ENCODE measurements at regions not wholly inside any gene's neighbourhood (a gene's known extent, or its start where the extent isn't known, plus 50 kb on each side); places are given as distances from the start of the nearest gene placed in this dataset.

DNA sequence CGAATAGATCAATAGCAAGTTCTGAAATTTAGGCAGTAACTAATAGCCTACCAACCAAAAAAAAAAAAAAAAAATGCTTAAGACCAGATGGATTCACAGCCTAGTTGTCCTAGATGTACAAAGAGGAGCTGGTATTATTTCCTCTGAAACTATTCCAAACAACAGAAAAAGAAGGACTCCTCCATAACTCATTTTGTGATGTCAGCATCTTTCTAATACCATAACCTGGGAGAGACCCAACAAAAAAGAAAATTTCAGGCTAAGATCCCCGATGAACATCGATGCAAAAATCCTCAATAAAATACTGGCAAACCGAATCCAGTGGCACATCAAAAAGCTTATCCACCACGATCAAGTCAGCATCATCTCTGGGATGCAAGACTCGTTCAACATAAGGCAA is 1557.9 kb downstream of the C4orf33 start:
- WGBS (ENCODE audit: insufficient coverage, low lambda C conversion rate): 100% methylated on average over 3 of the region's 6 CpGs
- DNase-seq: no peak
- Histone ChIP-seq H3K4me1 (ENCODE audit: control insufficient read depth, insufficient read depth, low read length) (no peaks in the 10 kb centered on the region), H3K27ac (ENCODE audit: low read length) (no peak overlapping the region), H3K4me3 (ENCODE audit: low read length) (no peak overlapping the region), H3K9me3 (ENCODE audit: control insufficient read depth, low read depth, low read length) (no peaks in the 10 kb centered on the region), H3K27me3 (ENCODE audit: control insufficient read depth, insufficient read depth, low read length) (no peaks in the 10 kb centered on the region), H3K36me3 (ENCODE audit: control insufficient read depth, insufficient read depth, low read length) (no peaks in the 10 kb centered on the region)

DNA sequence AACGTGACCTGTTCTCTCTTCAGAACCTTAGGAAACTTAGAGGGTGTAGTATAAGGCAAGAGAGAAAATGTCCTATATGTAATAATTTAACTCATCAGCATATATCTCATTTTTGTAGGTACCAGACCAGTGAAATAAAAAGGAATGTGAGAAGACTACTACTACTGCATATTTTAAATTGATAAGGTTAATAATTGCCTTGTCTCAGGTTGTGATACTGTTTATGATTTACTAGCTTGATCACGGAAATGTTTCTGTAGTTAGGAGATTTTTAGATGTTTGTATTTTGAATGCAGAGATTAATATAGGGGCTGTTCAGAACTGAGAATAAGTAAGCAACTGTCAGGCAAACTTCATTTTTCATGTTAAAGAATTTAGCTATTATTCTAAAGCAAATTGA is 1563.4 kb downstream of the C4orf33 start:
- 39% methylated on average over 2 of the region's 2 CpGs for WGBS (ENCODE audit: insufficient coverage, low lambda C conversion rate)

DNA sequence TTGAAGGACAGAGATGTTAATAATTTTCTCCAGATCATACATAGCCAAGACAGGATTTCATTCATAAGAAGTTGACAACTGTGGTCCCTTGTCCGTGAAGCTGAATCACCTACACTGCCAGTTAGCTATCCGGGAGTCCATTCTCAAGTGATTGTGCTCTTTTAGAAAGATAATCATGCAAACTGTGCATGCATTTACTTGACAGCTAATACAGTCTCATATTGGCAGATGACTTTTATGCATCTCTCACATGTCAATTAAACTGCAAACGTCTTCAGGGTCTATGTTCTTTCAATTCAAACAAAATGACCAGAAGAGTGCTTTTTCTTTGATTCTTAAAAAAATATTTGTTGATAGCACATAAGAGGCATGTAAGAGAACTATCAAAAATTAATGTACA is 1572.9 kb downstream of the C4orf33 start:
- Histone ChIP-seq H3K4me3 (ENCODE audit: low read length) (no peak overlapping the region), H3K27ac (ENCODE audit: low read length) (no peak overlapping the region), H3K27me3 (ENCODE audit: control insufficient read depth, insufficient read depth, low read length) (no peaks in the 10 kb centered on the region), H3K4me1 (ENCODE audit: control insufficient read depth, insufficient read depth, low read length) (no peaks in the 10 kb centered on the region), H3K36me3 (ENCODE audit: control insufficient read depth, insufficient read depth, low read length) (no peaks in the 10 kb centered on the region), H3K9me3 (ENCODE audit: control insufficient read depth, low read depth, low read length) (no peaks in the 10 kb centered on the region)
- 38% methylated on average over 1 of the region's 3 CpGs for WGBS (ENCODE audit: insufficient coverage, low lambda C conversion rate)
- no peak for DNase-seq

More for the DNA sequence above, 1563.4 kb downstream of the C4orf33 start:
- H3K27ac ChIP-seq (ENCODE audit: low read length): no peak overlapping the region
- no peaks in the 10 kb centered on the region for H3K9me3 ChIP-seq (ENCODE audit: control insufficient read depth, low read depth, low read length)
- no peaks in the 10 kb centered on the region for H3K4me1 ChIP-seq (ENCODE audit: control insufficient read depth, insufficient read depth, low read length)
- no peak for DNase-seq
- H3K36me3 ChIP-seq (ENCODE audit: control insufficient read depth, insufficient read depth, low read length): no peaks in the 10 kb centered on the region
- H3K27me3 ChIP-seq (ENCODE audit: control insufficient read depth, insufficient read depth, low read length): no peaks in the 10 kb centered on the region
- no peak overlapping the region for H3K4me3 ChIP-seq (ENCODE audit: low read length)

DNA sequence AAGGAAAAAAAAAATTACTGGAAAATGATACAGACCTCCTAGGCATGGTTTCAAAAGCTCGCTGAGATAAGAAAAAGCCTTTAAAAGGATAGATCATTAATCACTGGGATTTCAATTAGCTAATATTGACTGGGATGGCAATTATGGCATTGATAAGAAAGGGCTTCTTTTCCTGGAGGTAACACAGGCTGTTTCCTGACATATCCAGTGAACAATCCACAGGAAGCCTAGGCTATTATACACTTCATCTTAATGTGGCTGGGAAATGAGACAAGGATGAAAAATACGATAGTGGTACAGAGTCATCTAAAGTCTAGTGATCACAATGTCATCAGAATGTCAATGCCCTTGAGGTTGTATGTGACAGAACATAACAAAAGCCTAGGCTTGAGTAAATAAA is 1579.3 kb downstream of the C4orf33 start:
- Histone ChIP-seq H3K9me3 (ENCODE audit: control insufficient read depth, low read depth, low read length) (no peaks in the 10 kb centered on the region), H3K27me3 (ENCODE audit: control insufficient read depth, insufficient read depth, low read length) (no peaks in the 10 kb centered on the region), H3K4me1 (ENCODE audit: control insufficient read depth, insufficient read depth, low read length) (no peaks in the 10 kb centered on the region), H3K4me3 (ENCODE audit: low read length) (no peak overlapping the region), H3K27ac (ENCODE audit: low read length) (no peak overlapping the region), H3K36me3 (ENCODE audit: control insufficient read depth, insufficient read depth, low read length) (no peaks in the 10 kb centered on the region)
- WGBS (ENCODE audit: insufficient coverage, low lambda C conversion rate): 17% methylated on average over 1 of the region's 2 CpGs
- DNase-seq: no peak

DNA sequence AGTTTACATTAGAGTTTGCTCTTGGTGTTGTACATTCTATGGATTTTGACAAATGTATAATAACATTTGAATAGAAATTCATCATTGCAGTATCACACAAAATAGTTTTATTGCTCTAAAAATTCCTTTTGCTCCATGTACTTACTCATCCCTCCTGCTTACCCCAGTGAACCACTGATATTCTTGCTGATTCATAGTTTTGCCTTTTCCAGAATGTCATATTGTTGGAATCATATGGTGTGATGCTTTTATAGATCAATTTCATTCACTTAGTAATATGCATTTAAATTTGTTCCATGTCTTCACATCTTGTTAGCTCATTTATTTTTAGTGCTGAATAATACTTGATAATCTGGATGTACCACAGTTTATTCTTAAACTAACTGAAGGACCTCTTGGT is 1593.2 kb downstream of the C4orf33 start:
- no peaks in the 10 kb centered on the region for H3K36me3 ChIP-seq (ENCODE audit: control insufficient read depth, insufficient read depth, low read length)
- no peak overlapping the region for H3K27ac ChIP-seq (ENCODE audit: low read length)
- no peaks in the 10 kb centered on the region for H3K27me3 ChIP-seq (ENCODE audit: control insufficient read depth, insufficient read depth, low read length)

DNA sequence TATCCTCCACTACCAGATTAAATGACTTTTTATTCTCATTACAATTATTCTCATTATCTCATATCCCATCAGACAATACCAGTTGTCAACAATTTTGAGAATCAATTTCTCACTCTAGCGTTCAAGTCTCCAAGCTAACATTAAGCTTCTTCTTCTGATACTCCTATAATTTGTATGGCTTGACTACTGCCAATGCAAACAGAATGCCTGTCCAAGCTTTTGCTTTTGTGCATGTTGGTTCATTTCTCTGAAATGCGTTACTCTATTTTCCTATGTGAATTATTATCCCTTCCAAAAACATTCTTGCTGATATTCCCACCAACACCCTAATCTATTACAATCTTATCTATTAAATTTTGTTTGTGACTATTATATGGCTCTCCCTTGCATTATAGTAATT is 1602.3 kb downstream of the C4orf33 start:
- Histone ChIP-seq H3K9me3 (ENCODE audit: control insufficient read depth, low read depth, low read length) (no peaks in the 10 kb centered on the region), H3K4me1 (ENCODE audit: control insufficient read depth, insufficient read depth, low read length) (no peaks in the 10 kb centered on the region), H3K36me3 (ENCODE audit: control insufficient read depth, insufficient read depth, low read length) (no peaks in the 10 kb centered on the region), H3K27ac (ENCODE audit: low read length) (no peak overlapping the region), H3K4me3 (ENCODE audit: low read length) (no peak overlapping the region), H3K27me3 (ENCODE audit: control insufficient read depth, insufficient read depth, low read length) (no peaks in the 10 kb centered on the region)
- 92% methylated on average over 2 of the region's 2 CpGs for WGBS (ENCODE audit: insufficient coverage, low lambda C conversion rate)
- no peak for DNase-seq

More for the DNA sequence above, 1593.2 kb downstream of the C4orf33 start:
- Histone ChIP-seq H3K4me3 (ENCODE audit: low read length) (no peak overlapping the region), H3K4me1 (ENCODE audit: control insufficient read depth, insufficient read depth, low read length) (no peaks in the 10 kb centered on the region), H3K9me3 (ENCODE audit: control insufficient read depth, low read depth, low read length) (no peaks in the 10 kb centered on the region)
- no peak for DNase-seq

DNA sequence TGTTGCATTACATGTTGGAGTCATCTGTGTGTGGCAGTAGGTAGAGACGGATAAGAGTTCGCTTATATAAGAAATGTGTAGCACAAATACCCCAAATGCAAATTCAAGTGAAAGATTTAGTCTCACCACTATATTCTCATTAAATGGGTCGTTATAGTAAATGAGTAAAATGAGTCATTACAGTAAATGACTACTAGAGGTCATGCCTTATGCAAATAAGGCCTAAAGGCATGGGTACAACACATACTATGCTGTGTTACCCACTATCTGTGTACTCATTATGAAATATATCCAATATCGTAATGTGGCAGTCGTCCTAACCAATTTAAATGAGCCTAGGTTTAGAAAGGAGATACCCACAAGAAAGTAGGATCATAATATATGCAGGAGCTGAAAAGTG is 1603.1 kb downstream of the C4orf33 start:
- no peak overlapping the region for H3K4me3 ChIP-seq (ENCODE audit: low read length)
- no peak overlapping the region for H3K27ac ChIP-seq (ENCODE audit: low read length)
- no CpG with 5 or more reads among the region's 5 CpGs for WGBS (ENCODE audit: insufficient coverage, low lambda C conversion rate)
- H3K27me3 ChIP-seq (ENCODE audit: control insufficient read depth, insufficient read depth, low read length): no peaks in the 10 kb centered on the region
- DNase-seq: no peak
- H3K9me3 ChIP-seq (ENCODE audit: control insufficient read depth, low read depth, low read length): no peaks in the 10 kb centered on the region
- no peaks in the 10 kb centered on the region for H3K4me1 ChIP-seq (ENCODE audit: control insufficient read depth, insufficient read depth, low read length)
- no peaks in the 10 kb centered on the region for H3K36me3 ChIP-seq (ENCODE audit: control insufficient read depth, insufficient read depth, low read length)

DNA sequence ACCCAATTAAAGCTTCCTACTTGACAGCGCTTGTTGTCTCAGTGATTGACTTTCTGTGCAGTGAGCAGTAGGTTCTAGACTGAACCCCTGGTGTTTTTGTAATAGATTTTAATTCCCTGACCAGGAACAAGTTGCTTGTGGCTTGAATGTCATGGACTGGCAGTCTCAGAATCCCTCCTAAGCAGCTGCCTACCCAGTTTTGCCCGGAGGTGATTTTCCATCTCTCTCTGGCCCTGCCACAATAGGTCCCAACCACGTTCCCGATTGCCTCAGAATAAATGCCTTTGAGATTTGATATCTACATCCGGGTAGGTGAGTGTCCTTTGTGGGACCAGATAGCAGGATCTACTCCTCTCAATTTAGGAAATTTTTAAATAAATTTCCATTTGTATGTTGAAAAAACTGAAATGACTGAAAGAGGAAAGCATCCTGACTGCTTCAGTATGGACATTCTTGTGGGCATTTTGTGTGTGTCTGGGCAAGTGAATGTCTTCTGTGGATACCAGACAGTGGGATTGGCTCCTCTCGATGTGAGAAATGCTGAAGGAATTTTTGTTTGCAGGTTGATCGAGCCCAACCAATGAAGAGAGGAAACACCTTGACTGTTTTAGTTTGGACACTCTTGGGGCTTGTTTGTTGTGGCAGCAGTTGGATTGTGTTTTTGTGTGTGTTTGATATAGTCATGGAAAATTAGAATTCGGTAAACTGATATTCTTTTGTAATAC is 1607.4 kb downstream of the C4orf33 start:
- no peaks in the 10 kb centered on the region for H3K36me3 ChIP-seq (ENCODE audit: control insufficient read depth, insufficient read depth, low read length)
- no peaks in the 10 kb centered on the region for H3K4me1 ChIP-seq (ENCODE audit: control insufficient read depth, insufficient read depth, low read length)
- H3K27me3 ChIP-seq (ENCODE audit: control insufficient read depth, insufficient read depth, low read length): no peaks in the 10 kb centered on the region
- H3K4me3 ChIP-seq (ENCODE audit: low read length): no peak overlapping the region
- H3K9me3 ChIP-seq (ENCODE audit: control insufficient read depth, low read depth, low read length): no peaks in the 10 kb centered on the region
- H3K27ac ChIP-seq (ENCODE audit: low read length): no peak overlapping the region
- WGBS (ENCODE audit: insufficient coverage, low lambda C conversion rate): no CpG with 5 or more reads among the region's 8 CpGs
- no peak for DNase-seq

DNA sequence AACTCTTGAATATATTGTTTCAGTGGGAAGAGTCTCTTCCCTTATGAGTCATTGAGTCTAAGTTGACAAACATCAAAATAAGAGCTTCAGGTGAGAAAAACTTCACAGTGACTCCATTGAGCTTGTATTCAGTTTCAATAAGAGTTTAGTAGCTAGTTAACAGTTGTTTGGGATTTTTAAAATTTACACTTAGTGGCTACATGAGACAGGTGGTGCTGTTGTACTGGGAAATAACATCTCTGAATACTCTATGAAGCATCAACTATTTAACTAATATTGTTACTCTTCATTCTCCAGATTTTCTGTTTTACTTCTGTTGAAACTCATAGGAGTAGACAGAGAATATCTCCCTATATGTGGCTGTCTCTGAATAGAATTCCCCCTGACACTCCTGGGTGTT is 1609.1 kb downstream of the C4orf33 start:
- no peak for DNase-seq
- H3K4me3 ChIP-seq (ENCODE audit: low read length): no peak overlapping the region
- no peak overlapping the region for H3K27ac ChIP-seq (ENCODE audit: low read length)
- H3K4me1 ChIP-seq (ENCODE audit: control insufficient read depth, insufficient read depth, low read length): no peaks in the 10 kb centered on the region
- no peaks in the 10 kb centered on the region for H3K27me3 ChIP-seq (ENCODE audit: control insufficient read depth, insufficient read depth, low read length)
- no peaks in the 10 kb centered on the region for H3K36me3 ChIP-seq (ENCODE audit: control insufficient read depth, insufficient read depth, low read length)
- no peaks in the 10 kb centered on the region for H3K9me3 ChIP-seq (ENCODE audit: control insufficient read depth, low read depth, low read length)

DNA sequence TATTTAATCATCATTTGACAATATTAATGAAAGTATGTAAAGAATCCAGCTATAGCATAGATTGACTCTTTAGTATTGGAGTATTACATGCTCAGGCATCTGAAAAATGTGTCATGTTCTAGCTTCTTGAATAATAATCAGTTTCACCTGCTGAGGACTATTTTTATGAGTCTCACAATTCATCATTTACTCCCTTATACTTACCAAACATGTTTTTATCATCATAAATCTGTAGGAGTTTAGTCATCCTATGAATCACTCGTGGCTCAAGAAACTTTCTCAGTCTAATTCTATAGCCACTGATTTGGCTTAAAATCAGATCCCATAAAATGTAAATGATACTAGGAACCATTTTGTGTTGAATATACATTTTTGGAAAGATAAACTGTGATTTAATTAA is 1616.1 kb downstream of the C4orf33 start:
- Histone ChIP-seq H3K9me3 (ENCODE audit: control insufficient read depth, low read depth, low read length) (no peaks in the 10 kb centered on the region), H3K27ac (ENCODE audit: low read length) (no peak overlapping the region)
- no CpG with 5 or more reads among the region's 1 CpG for WGBS (ENCODE audit: insufficient coverage, low lambda C conversion rate)

DNA sequence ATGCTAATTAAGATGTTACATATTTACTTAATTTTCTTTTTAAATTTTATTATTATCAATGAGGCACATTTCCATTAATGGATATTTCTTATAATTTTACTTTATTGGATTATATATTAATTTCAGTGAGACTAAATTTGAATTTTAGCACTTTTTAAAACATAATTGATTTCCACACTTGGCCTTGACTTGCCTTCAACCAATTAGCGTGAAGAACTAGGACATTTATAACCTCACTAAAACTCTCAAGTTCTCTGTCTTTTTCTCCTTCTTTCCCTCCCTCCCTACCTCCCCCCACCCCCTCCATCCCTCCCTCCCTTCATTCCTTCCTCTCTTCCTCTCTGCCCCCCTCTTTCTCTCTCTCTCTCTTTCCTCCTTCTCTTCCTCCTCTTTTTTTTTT is 1618.1 kb downstream of the C4orf33 start:
- H3K9me3 ChIP-seq (ENCODE audit: control insufficient read depth, low read depth, low read length): no peaks in the 10 kb centered on the region
- DNase-seq: no peak
- H3K27me3 ChIP-seq (ENCODE audit: control insufficient read depth, insufficient read depth, low read length): no peaks in the 10 kb centered on the region
- no peaks in the 10 kb centered on the region for H3K36me3 ChIP-seq (ENCODE audit: control insufficient read depth, insufficient read depth, low read length)
- H3K4me1 ChIP-seq (ENCODE audit: control insufficient read depth, insufficient read depth, low read length): no peaks in the 10 kb centered on the region
- no peak overlapping the region for H3K27ac ChIP-seq (ENCODE audit: low read length)
- no peak overlapping the region for H3K4me3 ChIP-seq (ENCODE audit: low read length)
- WGBS (ENCODE audit: insufficient coverage, low lambda C conversion rate): 0% methylated on average over 1 of the region's 1 CpG

More for the DNA sequence above, 1616.1 kb downstream of the C4orf33 start:
- Histone ChIP-seq H3K4me3 (ENCODE audit: low read length) (no peak overlapping the region), H3K4me1 (ENCODE audit: control insufficient read depth, insufficient read depth, low read length) (no peaks in the 10 kb centered on the region), H3K36me3 (ENCODE audit: control insufficient read depth, insufficient read depth, low read length) (no peaks in the 10 kb centered on the region), H3K27me3 (ENCODE audit: control insufficient read depth, insufficient read depth, low read length) (no peaks in the 10 kb centered on the region)
- no peak for DNase-seq
